ENCODE measurements at regions not wholly inside any gene's neighbourhood (a gene's known extent, or its start where the extent isn't known, plus 50 kb on each side); places are given as distances from the start of the nearest gene placed in this dataset.

GRCh38 chr7:41135511-41135910 lies 567.4 kb downstream of the INHBA start:
- DNase-seq (ENCODE audit: low spot score) = no peak
- no peak for TF ChIP-seq CTCF (IDR thresholded peaks at IDR 0.05; ENCODE audit: extremely low read depth, insufficient read depth, missing control alignments)
- in situ Hi-C loops (cut with MboI; ENCODE audit: low pct_unique_long_range_greater_than_20kb, low sequenced_read_pairs, unreplicated experiment) = no loop called here

GRCh38 chr7:41134300-41135255 lies 568.3 kb downstream of the INHBA start:
- in situ Hi-C loops (cut with MboI; ENCODE audit: low pct_unique_long_range_greater_than_20kb, low sequenced_read_pairs, unreplicated experiment) = no loop called here
- peak; percentile 59 for DNase-seq (ENCODE audit: low spot score)
- TF ChIP-seq CTCF (IDR thresholded peaks at IDR 0.05; ENCODE audit: extremely low read depth, insufficient read depth, missing control alignments) = no peak

GRCh38 chr7:41133690-41134299 lies 569.1 kb downstream of the INHBA start:
- in situ Hi-C loops (cut with MboI; ENCODE audit: low pct_unique_long_range_greater_than_20kb, low sequenced_read_pairs, unreplicated experiment) = no loop called here

GRCh38 chr7:41131956-41132355 lies 570.9 kb downstream of the INHBA start:
- in situ Hi-C loops (cut with MboI; ENCODE audit: low pct_unique_long_range_greater_than_20kb, low sequenced_read_pairs, unreplicated experiment) = no loop called here
- no peak for TF ChIP-seq CTCF (IDR thresholded peaks at IDR 0.05; ENCODE audit: extremely low read depth, insufficient read depth, missing control alignments)
- DNase-seq (ENCODE audit: low spot score) = no peak

More at GRCh38 chr7:41133690-41134299, 569.1 kb downstream of the INHBA start:
- no peak for TF ChIP-seq CTCF (IDR thresholded peaks at IDR 0.05; ENCODE audit: extremely low read depth, insufficient read depth, missing control alignments)
- no peak for DNase-seq (ENCODE audit: low spot score)

- no peak for TF ChIP-seq CTCF (IDR thresholded peaks at IDR 0.05; ENCODE audit: extremely low read depth, insufficient read depth, missing control alignments)
- in situ Hi-C loops (cut with MboI; ENCODE audit: low pct_unique_long_range_greater_than_20kb, low sequenced_read_pairs, unreplicated experiment) = no loop called here
Measured at GRCh38 chr7:41130561-41131236, 572.2 kb downstream of the INHBA start.

GRCh38 chr7:41130086-41130485 lies 572.8 kb downstream of the INHBA start:
- no peak for DNase-seq (ENCODE audit: low spot score)
- no peak for TF ChIP-seq CTCF (IDR thresholded peaks at IDR 0.05; ENCODE audit: extremely low read depth, insufficient read depth, missing control alignments)

More at GRCh38 chr7:41130561-41131236, 572.2 kb downstream of the INHBA start:
- no peak for DNase-seq (ENCODE audit: low spot score)

More at GRCh38 chr7:41130086-41130485, 572.8 kb downstream of the INHBA start:
- in situ Hi-C loops (cut with MboI; ENCODE audit: low pct_unique_long_range_greater_than_20kb, low sequenced_read_pairs, unreplicated experiment) = no loop called here
